GM23338 (cell line): ENCODE measurements at regions not wholly inside any gene's neighbourhood (a gene's known extent, or its start where the extent isn't known, plus 50 kb on each side); places are given as distances from the start of the nearest gene placed in this dataset.

Source experiments
- ATAC-seq: fragments of 200-7000 bp; cut with Tn5 transposase; 3 replicates; pipeline ENCODE4 v1.9.1; 2020
- DNase-seq: peaks from one replicate; pipeline ENCODE4 v3.0.0-alpha.2; 2015; ENCODE audit warnings: low spot score
- H2AFZ ChIP-seq: fragments of 200-600 bp; sonication (generic); 2 replicates; pipeline ENCODE4 v1.8.0; 2016; ENCODE audit warnings: antibody characterized with exemption, mild to moderate bottlenecking, moderate library complexity
- H3F3A ChIP-seq: fragments of 200-600 bp; sonication (generic); replicated peaks from 2 replicates; pipeline ENCODE4 v1.8.0; 2017; ENCODE audit warnings: antibody characterized with exemption, mixed run types, low read depth
- H3K27ac ChIP-seq: fragments of 200-600 bp; sonication (generic); 2 replicates; pipeline ENCODE4 v1.6.1; 2016; ENCODE audit warnings: low read depth
- H3K27me3 ChIP-seq: fragments of 200-600 bp; sonication (generic); 2 replicates; pipeline ENCODE4 v1.8.0; 2016; ENCODE audit warnings: mild to moderate bottlenecking, mixed run types, moderate library complexity; ENCODE audit not compliant: insufficient read depth
- H3K36me3 ChIP-seq: fragments of 200-600 bp; sonication (generic); 2 replicates; pipeline ENCODE4 v1.8.0; 2016; ENCODE audit warnings: mild to moderate bottlenecking; ENCODE audit not compliant: insufficient read depth
- H3K4me1 ChIP-seq: fragments of 200-600 bp; sonication (generic); 2 replicates; pipeline ENCODE4 v1.8.0; 2016; ENCODE audit warnings: mild to moderate bottlenecking, moderate library complexity; ENCODE audit not compliant: insufficient read depth
- H3K4me2 ChIP-seq: fragments of 200-600 bp; sonication (generic); 2 replicates; pipeline ENCODE4 v1.7.1; 2017; ENCODE audit warnings: mixed run types
- H3K4me3 ChIP-seq: fragments of 200-600 bp; sonication (generic); 2 replicates; pipeline ENCODE4 v1.6.1; 2016; ENCODE audit warnings: mixed run types
- H3K79me2 ChIP-seq: fragments of 200-600 bp; sonication (generic); replicated peaks from 2 replicates; pipeline ENCODE4 v1.8.0; 2017; ENCODE audit warnings: mild to moderate bottlenecking; ENCODE audit not compliant: insufficient read depth
- H3K9me2 ChIP-seq: fragments of 200-600 bp; sonication (generic); 2 replicates; pipeline ENCODE4 v1.8.0; 2017; ENCODE audit not compliant: insufficient read depth
- H4K20me1 ChIP-seq: fragments of 200-600 bp; sonication (generic); replicated peaks from 2 replicates; pipeline ENCODE4 v1.8.0; 2017; ENCODE audit warnings: mild to moderate bottlenecking; ENCODE audit not compliant: insufficient read depth
- H3K27ac Mint-ChIP-seq: 2 replicates; pipeline ENCODE4 v1.8.0; 2020; ENCODE audit warnings: inconsistent platforms, mild to moderate bottlenecking, moderate library complexity, mixed read lengths
- H3K27me3 Mint-ChIP-seq: 3 replicates; pipeline ENCODE4 v1.8.0; 2022; ENCODE audit warnings: low read depth, mild to moderate bottlenecking, moderate library complexity, mixed read lengths, inconsistent platforms; ENCODE audit not compliant: insufficient read depth, poor library complexity
- H3K36me3 Mint-ChIP-seq: 3 replicates; pipeline ENCODE4 v1.8.0; 2021; ENCODE audit warnings: low read depth, mild to moderate bottlenecking, inconsistent platforms, moderate library complexity, mixed read lengths
- H3K4me1 Mint-ChIP-seq: 3 replicates; pipeline ENCODE4 v1.8.0; 2020; ENCODE audit warnings: mild to moderate bottlenecking, inconsistent platforms, mixed read lengths
- H3K4me3 Mint-ChIP-seq: 3 replicates; pipeline ENCODE4 v1.8.0; 2021; ENCODE audit warnings: moderate library complexity, mild to moderate bottlenecking, inconsistent platforms, mixed read lengths
- H3K9me3 Mint-ChIP-seq: 3 replicates; pipeline ENCODE4 v1.8.0; 2020; ENCODE audit warnings: moderate library complexity, mild to moderate bottlenecking, inconsistent platforms, mixed read lengths
- CTCF ChIP-seq, 2 experiments: fragments of 200-600 bp in 1 of 2; sonication (generic) in 1 of 2; conservative IDR thresholded peaks; 2 replicates each; pipeline versions ENCODE4 v1.5.1 to v1.6.1; 2016 to 2017; ENCODE audit warnings: antibody characterized with exemption in 2 of 2, low read depth in 2 of 2, mild to moderate bottlenecking in 2 of 2, moderate library complexity in 1 of 2
- ETS1 ChIP-seq: IDR thresholded peaks from 2 replicates; pipeline ENCODE4 v1.6.1; 2016; ENCODE audit warnings: antibody characterized with exemption
- EZH2 ChIP-seq: fragments of 200-600 bp; sonication (generic); IDR thresholded peaks from one replicate; pipeline ENCODE4 v1.8.0; 2017; ENCODE audit warnings: antibody characterized with exemption, mild to moderate bottlenecking, low read depth; ENCODE audit not compliant: unreplicated experiment
- EZH2phosphoT487 ChIP-seq: fragments of 200-600 bp; sonication (generic); IDR thresholded peaks from one replicate; pipeline ENCODE4 v1.8.1; 2018; ENCODE audit warnings: antibody characterized with exemption; ENCODE audit not compliant: unreplicated experiment
- JUNB ChIP-seq: IDR thresholded peaks from one replicate; pipeline ENCODE4 v1.6.1; 2016; ENCODE audit warnings: antibody characterized with exemption; ENCODE audit not compliant: unreplicated experiment
- POLR2AphosphoS5 ChIP-seq: IDR thresholded peaks from 2 replicates; pipeline ENCODE4 v1.6.1; 2016; ENCODE audit warnings: antibody characterized with exemption, low read depth
- REST ChIP-seq: IDR thresholded peaks from one replicate; pipeline ENCODE4 v1.6.1; 2018; ENCODE audit warnings: antibody characterized with exemption; ENCODE audit not compliant: unreplicated experiment
- STAT1 ChIP-seq: IDR thresholded peaks from one replicate; pipeline ENCODE4 v1.6.1; 2016; ENCODE audit warnings: antibody characterized with exemption; ENCODE audit not compliant: unreplicated experiment
- ZNF114 ChIP-seq: fragments of 250-450 bp; sonication (Bioruptor Pico); IDR thresholded peaks from 2 replicates; pipeline ENCODE4 v1.5.0; 2020; ENCODE audit warnings: mild to moderate bottlenecking, moderate library complexity
- ZNF331 ChIP-seq: fragments of 250-450 bp; sonication (Bioruptor Pico); IDR thresholded peaks from 2 replicates; pipeline ENCODE4 v1.5.0; 2020; ENCODE audit warnings: low read depth, mild to moderate bottlenecking, moderate library complexity
- ZNF462 ChIP-seq: fragments of 250-450 bp; sonication (Bioruptor Pico); IDR thresholded peaks from 2 replicates; pipeline ENCODE4 v1.5.0; 2020; ENCODE audit warnings: mild to moderate bottlenecking, moderate library complexity

- TF ChIP-seq JUNB: no peak
- no peak for TF ChIP-seq STAT1
- no peak for TF ChIP-seq EZH2
- no peak for TF ChIP-seq EZH2phosphoT487
- no peak for TF ChIP-seq CTCF (conservative IDR thresholded peaks at IDR 0.05; ENCODE audit: low read depth in 2 of 2)
- no peak for TF ChIP-seq POLR2AphosphoS5
- TF ChIP-seq ZNF331 (CRISPR knock-in tag): no peak
Measured at GRCh38 chr16:85480727-85481101, 132.4 kb upstream of the GSE1 start (continued).

DNA sequence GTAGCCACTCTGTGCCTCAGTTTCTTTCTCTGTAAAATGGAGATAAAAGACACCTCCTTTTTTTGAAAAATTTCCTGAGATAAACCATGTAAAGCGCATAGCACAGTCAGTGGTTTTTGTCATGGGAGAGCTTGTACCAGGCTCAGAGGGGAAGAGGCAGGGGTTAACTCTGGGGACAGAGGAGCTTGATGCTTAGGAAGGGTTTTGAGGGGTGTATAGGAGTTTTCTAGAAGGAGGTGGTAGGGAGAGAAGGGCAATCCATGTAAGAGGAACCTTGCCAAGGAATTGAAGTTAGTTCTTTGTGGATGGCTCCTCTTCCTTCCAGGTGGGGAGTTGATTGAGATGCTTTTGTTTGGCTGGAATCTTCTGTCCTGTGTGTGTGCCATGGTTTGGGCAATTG is 131.9 kb upstream of the GSE1 start:
- no peaks in the 10 kb centered on the region for H3K4me1 ChIP-seq
- no peaks in the 10 kb centered on the region; the same call in 1 of the 2 replicates for H4K20me1 ChIP-seq
- no peak overlapping the region for H3K4me2 ChIP-seq
- no peak overlapping the region for H3K4me3 ChIP-seq
- Mint-ChIP-seq H3K4me3 (no peak overlapping the region; the same call in 2 of the 3 replicates), H3K27me3 (peaks cover 8% of the 10 kb centered on the region), H3K4me1 (peaks cover 12% of the 10 kb centered on the region; the same call in 2 of the 3 replicates), H3K27ac (no peak overlapping the region), H3K36me3 (no peaks in the 10 kb centered on the region), H3K9me3 (no peaks in the 10 kb centered on the region)
- no peaks in the 10 kb centered on the region for H3K9me2 ChIP-seq
- H3F3A ChIP-seq: no peaks in the 10 kb centered on the region
- no peak overlapping the region for H2AFZ ChIP-seq
- ATAC-seq (no peak), DNase-seq (no peak)
- H3K27ac ChIP-seq: no peak overlapping the region
- H3K36me3 ChIP-seq: no peaks in the 10 kb centered on the region
- H3K79me2 ChIP-seq: no peaks in the 10 kb centered on the region
- no peaks in the 10 kb centered on the region for H3K27me3 ChIP-seq
- no peak for TF ChIP-seq ETS1
- TF ChIP-seq ZNF462: no peak
- no peak for TF ChIP-seq JUNB
- no peak for TF ChIP-seq ZNF331 (CRISPR knock-in tag)
- no peak for TF ChIP-seq ZNF114
- no peak for TF ChIP-seq REST
- TF ChIP-seq CTCF (conservative IDR thresholded peaks at IDR 0.05; ENCODE audit: low read depth in 2 of 2): no peak
